OCI-LY3 (cell line): ENCODE measurements at regions not wholly inside any gene's neighbourhood (a gene's known extent, or its start where the extent isn't known, plus 50 kb on each side); places are given as distances from the start of the nearest gene placed in this dataset.

Experiments
- H2AFZ ChIP-seq: fragments of 200-600, 300-600 bp; shearing (Covaris generic); 2 replicates; pipeline ENCODE4 v1.6.0; 2014; ENCODE audit warnings: antibody characterized with exemption, low read depth, low read length
- H3K27ac ChIP-seq: fragments of 200-600, 300-600 bp; sonication (generic); 2 replicates; pipeline ENCODE4 v1.5.1; 2014; ENCODE audit warnings: mild to moderate bottlenecking, low read length, moderate library complexity, mixed read lengths
- H3K27me3 ChIP-seq: fragments of 200-600, 300-600 bp; sonication (generic); 2 replicates; pipeline ENCODE4 v1.6.1; 2014; ENCODE audit warnings: low read depth, low read length, mixed read lengths
- H3K36me3 ChIP-seq: fragments of 200-600, 300-600 bp; sonication (generic); replicated peaks from 2 replicates; pipeline ENCODE3; 2014; ENCODE audit warnings: low read depth, low read length, mixed read lengths
- H3K4me1 ChIP-seq: fragments of 300-600, 200-600 bp; sonication (generic); 2 replicates; pipeline ENCODE4 v1.6.1; 2014; ENCODE audit warnings: low read length, mixed read lengths
- H3K4me2 ChIP-seq: fragments of 200-600, 300-600 bp; sonication (generic); 2 replicates; pipeline ENCODE4 v1.6.1; 2014; ENCODE audit warnings: low read length, mixed read lengths
- H3K4me3 ChIP-seq: fragments of 300-600, 200-600 bp; sonication (generic); 2 replicates; pipeline ENCODE4 v1.5.1; 2014; ENCODE audit warnings: antibody characterized with exemption, mild to moderate bottlenecking, low read length, moderate library complexity
- H3K79me2 ChIP-seq: fragments of 300-600, 200-600 bp; shearing (Covaris generic); 2 replicates; pipeline ENCODE4 v1.6.1; 2014; ENCODE audit warnings: mild to moderate bottlenecking, low read length, mixed read lengths
- H3K9ac ChIP-seq: fragments of 300-600, 200-600 bp; shearing (Covaris generic); 2 replicates; pipeline ENCODE4 v1.6.0; 2014; ENCODE audit warnings: mild to moderate bottlenecking, low read length, moderate library complexity
- H3K9me3 ChIP-seq: fragments of 200-600, 300-600 bp; shearing (Covaris generic); 2 replicates; pipeline ENCODE4 v1.6.1; 2014; ENCODE audit warnings: low read length, mixed read lengths; ENCODE audit not compliant: insufficient read depth
- H4K20me1 ChIP-seq: fragments of 200-600, 300-600 bp; sonication (generic); 2 replicates; pipeline ENCODE4 v1.6.1; 2016; ENCODE audit warnings: low read length, mixed read lengths; ENCODE audit not compliant: insufficient read depth
- CTCF ChIP-seq: fragments of 200-600, 300-600 bp; sonication (generic); IDR thresholded peaks from 2 replicates; pipeline ENCODE4 v1.5.1; 2014; ENCODE audit warnings: antibody characterized with exemption, low read length, low read depth
- EZH2phosphoT487 ChIP-seq: fragments of 200-600 bp; shearing (Covaris generic); IDR thresholded peaks from 2 replicates; pipeline ENCODE4 v1.6.1; 2018; ENCODE audit warnings: antibody characterized with exemption, mixed run types, low read depth

- Histone ChIP-seq H3K79me2 (no peaks in the 10 kb centered on the region), H3K27ac (peak overlapping the region; percentile 5; the same call in 1 of the 2 replicates), H2AFZ (no peak overlapping the region), H3K4me2 (peak overlapping the region; percentile 24; the same call in 1 of the 2 replicates), H3K9ac (no peak overlapping the region), H3K27me3 (no peaks in the 10 kb centered on the region), H4K20me1 (no peaks in the 10 kb centered on the region), H3K36me3 (no peaks in the 10 kb centered on the region), H3K9me3 (no peaks in the 10 kb centered on the region), H3K4me3 (no peak overlapping the region), H3K4me1 (peaks cover 49% of the 10 kb centered on the region)
- TF ChIP-seq EZH2phosphoT487 (no peak), CTCF (no peak)
Measured at GRCh38 chr12:89162589-89163261, 189.6 kb downstream of the DUSP6 start.

GRCh38 chr12:89161557-89161956 is 190.7 kb downstream of the DUSP6 start:
- Histone ChIP-seq H3K9ac (no peak overlapping the region), H3K4me2 (no peak overlapping the region), H2AFZ (no peak overlapping the region), H3K27ac (no peak overlapping the region), H3K9me3 (no peaks in the 10 kb centered on the region), H4K20me1 (no peaks in the 10 kb centered on the region), H3K36me3 (no peaks in the 10 kb centered on the region), H3K4me1 (peaks cover 48% of the 10 kb centered on the region), H3K27me3 (no peaks in the 10 kb centered on the region), H3K79me2 (no peaks in the 10 kb centered on the region), H3K4me3 (no peak overlapping the region)
- TF ChIP-seq CTCF: no peak
- no peak for TF ChIP-seq EZH2phosphoT487

GRCh38 chr12:89160716-89161123 is 191.6 kb downstream of the DUSP6 start:
- H2AFZ ChIP-seq: no peak overlapping the region
- no peaks in the 10 kb centered on the region for H3K27me3 ChIP-seq
- H3K4me3 ChIP-seq: peak overlapping the region; percentile 37
- no peaks in the 10 kb centered on the region for H3K79me2 ChIP-seq
- 0 out of 2 replicates have a peak overlapping the region, but pooled peaks have one; percentile 5 for H3K9ac ChIP-seq
- H3K36me3 ChIP-seq: no peaks in the 10 kb centered on the region
- no peaks in the 10 kb centered on the region for H3K9me3 ChIP-seq
- TF ChIP-seq CTCF (no peak), EZH2phosphoT487 (no peak)
- H3K27ac ChIP-seq: no peak overlapping the region
- no peaks in the 10 kb centered on the region for H4K20me1 ChIP-seq
- peak overlapping the region; percentile 47 for H3K4me2 ChIP-seq
- H3K4me1 ChIP-seq: peaks cover 46% of the 10 kb centered on the region

- Histone ChIP-seq H3K27me3 (no peaks in the 10 kb centered on the region), H3K4me2 (no peak overlapping the region), H3K27ac (no peak overlapping the region), H3K4me3 (no peak overlapping the region), H3K36me3 (no peaks in the 10 kb centered on the region), H2AFZ (no peak overlapping the region), H4K20me1 (no peaks in the 10 kb centered on the region), H3K4me1 (peaks cover 36% of the 10 kb centered on the region), H3K9ac (no peak overlapping the region), H3K9me3 (no peaks in the 10 kb centered on the region), H3K79me2 (no peaks in the 10 kb centered on the region)
- TF ChIP-seq EZH2phosphoT487: no peak
- TF ChIP-seq CTCF: no peak
Measured at GRCh38 chr12:89157413-89157812, 194.9 kb downstream of the DUSP6 start.
